Daoy (cell line): ENCODE measurements at regions not wholly inside any gene's neighbourhood (a gene's known extent, or its start where the extent isn't known, plus 50 kb on each side); places are given as distances from the start of the nearest gene placed in this dataset.
"Not testable (repeated sequence)": the region's sequence is repeated elsewhere in the genome, so short reads cannot be mapped to it uniquely, and the experiment has no call there.

Experiments
- DNase-seq: peaks from one replicate; pipeline ENCODE4 v3.0.0-alpha.2; 2015; ENCODE audit warnings: low read depth

- DNase-seq = no peak
These were observed 300.0 kb upstream of the SLC39A10 start for GRCh38 chr2:195356920-195357440.

- no peak for DNase-seq
These were observed 301.0 kb upstream of the SLC39A10 start for GRCh38 chr2:195356026-195356425.

DNA sequence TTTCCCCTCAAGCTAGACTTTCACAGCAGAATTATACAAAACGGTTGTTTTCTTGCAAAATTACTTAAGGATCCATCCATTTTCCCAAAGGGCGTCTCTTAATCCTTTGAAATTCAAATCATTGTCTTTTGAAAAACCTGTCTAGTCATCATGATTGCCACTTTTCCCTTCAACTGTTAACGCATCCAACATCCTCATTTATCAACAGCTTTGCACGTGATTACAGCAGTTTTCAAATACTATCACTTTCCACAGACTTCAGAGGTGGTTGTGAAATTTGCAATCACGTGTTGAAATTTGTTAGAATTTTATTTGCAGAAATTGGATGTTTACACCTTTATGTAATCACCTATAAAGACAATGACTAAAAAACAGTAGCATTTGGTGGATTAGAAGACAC is 304.4 kb upstream of the SLC39A10 start:
- DNase-seq = no peak

DNA sequence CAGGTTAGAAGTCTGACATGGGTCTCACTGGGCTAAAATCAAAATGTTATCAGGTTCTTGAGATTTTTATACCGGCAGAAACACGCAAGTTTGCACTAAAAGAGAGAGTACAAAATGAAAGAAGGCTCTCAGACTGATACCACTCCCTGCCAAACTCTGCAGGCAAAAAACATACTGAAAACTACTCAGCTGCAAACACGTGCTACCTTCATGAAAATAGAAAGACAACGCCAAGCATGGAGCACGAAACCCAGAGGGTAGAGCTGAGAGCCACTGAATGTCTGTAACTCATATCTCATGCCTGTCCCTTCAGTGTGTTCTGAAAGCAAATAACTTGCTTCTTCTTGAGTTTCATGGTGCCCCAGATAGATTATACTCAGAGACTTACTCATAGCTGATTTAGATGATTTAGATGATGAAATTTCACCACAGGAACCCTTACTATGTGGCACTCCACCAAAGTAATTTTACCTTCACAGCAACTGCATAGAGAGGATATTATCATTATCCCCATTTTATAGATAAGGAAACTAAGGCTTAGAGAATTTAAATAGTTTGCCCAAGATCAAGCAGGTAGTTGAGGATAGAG is 313.0 kb upstream of the SLC39A10 start:
- DNase-seq = peak; percentile 25

DNA sequence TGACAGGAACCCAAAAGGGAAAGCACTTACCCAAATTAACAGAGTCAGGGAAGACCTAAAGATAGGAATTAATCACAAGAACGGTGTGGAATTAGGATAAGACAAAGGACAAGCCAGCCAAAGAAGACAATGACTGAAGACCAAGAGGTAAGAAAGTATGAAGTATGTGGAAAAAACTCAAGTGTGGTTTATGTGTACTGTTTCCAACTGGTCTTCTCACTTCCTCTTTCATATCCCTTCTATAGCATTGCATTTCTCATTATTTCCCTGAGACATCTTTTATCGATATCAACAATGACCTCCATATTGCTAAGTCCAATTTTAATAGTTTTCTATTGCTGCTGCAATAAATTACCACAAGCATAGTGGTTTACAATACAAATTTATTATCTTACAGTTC is 313.5 kb upstream of the SLC39A10 start:
- DNase-seq = no peak

DNA sequence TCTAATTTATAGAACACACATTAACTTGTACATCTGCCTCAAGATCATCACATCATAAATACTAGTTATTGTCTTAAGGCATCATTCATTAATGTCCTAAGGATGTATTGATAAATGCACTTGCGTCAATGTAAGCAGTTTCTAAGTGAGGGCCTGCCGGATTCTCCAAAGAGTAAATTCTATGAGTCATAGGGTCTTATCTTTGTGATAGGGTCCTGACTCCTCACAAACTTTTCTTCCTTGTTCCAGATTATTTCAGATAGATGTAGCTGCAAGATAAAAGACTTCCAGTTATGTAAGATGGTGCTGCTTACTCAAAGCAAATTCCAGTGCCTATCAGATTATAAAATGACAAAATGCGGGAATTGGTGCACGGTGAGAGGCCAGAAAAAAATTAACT is 315.0 kb upstream of the SLC39A10 start:
- DNase-seq = no peak

DNA sequence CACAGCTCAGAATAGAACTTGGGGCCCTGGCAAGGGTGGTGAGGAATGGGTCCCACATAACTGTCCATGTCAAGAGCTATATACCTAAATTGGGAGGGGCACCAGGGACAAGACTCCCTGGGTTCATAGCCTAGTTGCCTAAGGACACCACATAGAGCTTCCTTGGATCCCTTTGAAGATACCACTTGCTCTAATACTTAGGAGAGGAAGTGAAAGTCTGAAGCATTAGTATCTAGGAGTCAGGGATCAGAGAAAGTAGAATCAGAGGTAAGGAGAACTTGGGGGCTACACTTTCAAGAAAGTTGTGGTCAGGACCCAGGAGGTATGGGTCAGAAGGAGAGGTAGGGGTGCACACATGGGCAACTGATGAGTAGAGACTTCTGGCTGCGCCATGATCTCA is 318.2 kb upstream of the SLC39A10 start:
- DNase-seq = no peak

DNA sequence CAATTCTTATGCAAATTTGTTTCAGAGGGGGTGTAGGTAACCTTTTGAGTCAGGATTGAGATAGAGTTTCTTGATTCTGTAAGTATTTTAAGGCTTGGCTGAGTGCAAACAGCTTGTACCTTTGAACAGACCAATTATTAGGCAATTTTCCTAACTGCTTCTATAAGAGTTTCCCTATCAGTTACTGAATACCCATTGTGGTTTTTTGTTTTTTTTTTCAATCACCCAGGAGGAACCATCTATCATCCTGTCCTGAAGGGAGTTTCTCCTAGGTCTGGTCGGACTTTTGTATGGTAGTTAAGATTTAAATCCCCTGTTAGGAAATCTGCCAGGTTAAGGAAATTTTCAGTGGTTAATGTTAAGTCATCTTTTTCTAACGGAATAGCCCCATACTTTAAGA is 319.4 kb upstream of the SLC39A10 start:
- DNase-seq = no peak

DNA sequence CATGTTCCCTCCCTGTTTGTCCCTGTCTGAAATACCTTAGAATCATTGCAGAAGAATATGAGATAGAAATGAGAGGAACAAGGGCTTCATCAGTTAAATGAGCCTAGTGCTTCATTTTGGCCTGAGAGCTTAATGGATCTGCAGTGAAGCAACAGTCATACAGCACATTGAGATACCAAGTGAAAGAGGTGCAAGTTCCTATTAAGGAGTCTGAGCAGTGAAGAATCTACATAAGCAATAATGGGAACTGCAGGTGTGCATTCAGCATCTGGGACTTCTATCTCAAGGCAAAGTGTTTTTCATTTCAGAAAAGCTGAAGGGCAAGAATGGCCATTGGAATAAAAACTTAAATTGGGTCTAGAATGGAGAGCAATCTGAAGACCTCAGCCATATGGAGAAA is 323.2 kb upstream of the SLC39A10 start:
- no peak for DNase-seq

- no peak for DNase-seq
These were observed 325.1 kb upstream of the SLC39A10 start for GRCh38 chr2:195331966-195332365.

DNA sequence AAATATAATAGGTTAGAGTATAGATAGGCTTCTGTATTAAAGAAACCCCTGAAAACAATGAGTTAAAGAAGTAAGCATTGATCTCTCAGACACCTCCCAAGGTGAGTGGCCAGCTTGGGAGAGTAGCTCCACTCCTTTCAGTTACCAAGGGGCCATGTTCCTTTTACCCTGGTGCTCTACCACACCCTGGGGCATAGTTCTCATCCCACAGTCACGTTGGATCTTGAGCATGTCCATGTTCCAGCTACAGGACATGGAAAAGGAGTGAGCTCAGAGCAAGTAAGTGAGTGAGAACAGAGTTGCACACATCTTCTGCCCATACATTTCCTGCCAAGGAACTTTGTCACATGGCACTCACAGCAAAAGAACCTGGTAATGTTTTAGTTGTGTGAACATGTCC is 325.9 kb upstream of the SLC39A10 start:
- DNase-seq = no peak

GRCh38 chr2:195330513-195330956 is 326.5 kb upstream of the SLC39A10 start:
- DNase-seq = no peak

DNA sequence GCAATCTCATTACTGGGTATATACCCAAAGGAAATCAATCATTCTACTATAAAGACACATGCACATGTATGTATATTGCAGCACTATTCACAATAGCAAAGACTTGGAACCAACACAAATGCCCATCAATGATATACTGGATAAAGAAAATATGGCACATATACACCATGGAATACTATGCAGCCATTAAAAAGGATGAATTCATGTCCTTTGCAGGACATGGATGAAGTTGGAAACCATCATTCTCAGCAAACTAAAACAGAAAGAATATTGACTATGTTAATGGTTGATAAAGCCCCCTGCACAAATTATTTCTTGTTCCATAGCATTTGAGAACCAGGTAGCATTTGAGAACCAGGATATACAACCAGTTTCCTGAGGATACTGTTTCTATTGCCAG is 327.2 kb upstream of the SLC39A10 start:
- not testable (repeated sequence) for DNase-seq

- no peak for DNase-seq
These were observed 330.5 kb upstream of the SLC39A10 start for GRCh38 chr2:195326537-195326936.

DNA sequence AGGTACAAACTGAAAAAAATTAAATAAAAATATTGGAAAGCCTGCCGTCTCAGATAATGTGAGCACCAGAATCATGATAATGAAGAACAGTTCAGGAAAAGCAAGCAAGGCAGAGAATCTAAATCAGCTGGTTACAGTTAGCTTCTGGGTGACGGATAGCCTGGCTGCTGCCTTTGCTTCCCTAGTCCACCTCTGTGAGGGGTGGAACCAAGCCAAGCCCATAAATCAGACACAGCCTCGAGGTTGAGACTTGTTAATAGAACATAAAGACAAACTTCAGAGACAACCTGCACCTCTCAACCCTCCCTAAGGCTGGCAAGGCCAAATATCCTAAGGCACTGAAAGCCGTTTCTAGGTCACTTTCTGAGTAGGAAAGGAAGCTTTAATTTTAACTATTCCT is 334.7 kb upstream of the SLC39A10 start:
- no peak for DNase-seq

DNA sequence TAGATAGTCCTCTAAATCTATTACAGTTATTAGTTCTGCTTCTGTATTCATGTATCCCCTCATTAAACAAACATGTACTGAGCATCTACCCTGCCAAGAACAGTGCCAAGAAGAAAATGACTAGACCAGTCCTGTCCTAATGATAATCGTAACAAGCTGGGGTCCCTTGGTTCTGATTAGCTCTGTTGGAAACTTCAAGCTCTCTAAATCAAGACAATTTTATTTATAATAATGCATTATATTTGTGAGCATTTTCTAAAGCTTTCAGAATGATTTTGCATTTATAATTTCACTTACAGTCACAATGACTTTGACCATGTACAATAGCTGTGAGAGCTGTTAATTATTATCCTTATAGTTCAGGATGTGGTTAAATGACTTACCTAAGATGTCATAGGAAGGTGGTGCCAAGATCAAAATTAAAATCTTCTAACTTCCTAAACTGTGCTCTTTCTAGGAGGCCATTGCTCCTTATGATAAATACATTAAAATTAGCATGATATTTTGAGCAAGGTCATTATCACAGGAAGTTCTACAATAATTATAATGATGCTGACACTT is 336.5 kb upstream of the SLC39A10 start:
- DNase-seq = no peak

DNA sequence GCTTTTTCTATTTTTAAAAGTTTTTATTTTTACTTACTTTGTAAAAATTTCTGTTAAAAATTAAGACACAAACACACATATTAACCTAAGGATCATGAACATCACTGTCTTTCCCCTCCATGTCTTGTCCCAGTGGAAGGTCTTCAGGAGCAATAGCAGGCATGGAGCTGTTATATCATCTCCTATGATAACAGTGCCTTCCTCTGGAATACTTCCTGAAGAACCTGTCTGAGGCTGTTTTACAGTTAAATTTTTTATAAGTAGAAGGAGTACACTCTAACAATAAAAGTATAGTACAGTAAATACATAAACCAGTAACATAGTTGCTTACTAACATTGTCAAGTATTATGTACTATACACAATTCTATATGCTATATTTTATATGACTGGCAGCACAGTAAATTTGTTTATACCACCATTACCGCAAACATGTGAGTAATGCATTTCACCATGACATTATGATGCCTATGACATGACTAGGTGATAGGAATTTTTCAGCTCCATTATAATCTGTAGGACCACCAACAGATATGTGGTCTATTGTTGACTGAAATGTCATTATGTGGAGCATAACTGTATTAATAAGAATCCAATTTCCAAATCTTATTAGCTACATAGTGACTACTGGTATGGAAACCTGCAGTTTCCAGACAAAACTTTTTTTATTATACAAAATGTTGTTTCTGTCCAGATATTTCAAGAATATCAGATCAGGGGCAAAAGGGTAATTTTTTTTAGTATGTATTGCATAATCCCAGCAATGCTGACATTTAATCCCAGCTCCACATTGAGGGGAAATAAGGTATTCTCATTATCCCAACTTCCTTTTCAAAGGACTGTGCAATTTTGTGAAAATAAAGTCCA is 337.2 kb upstream of the SLC39A10 start:
- DNase-seq = no peak

GRCh38 chr2:195319112-195319460 is 337.9 kb upstream of the SLC39A10 start:
- DNase-seq = peak; percentile 48

GRCh38 chr2:195318440-195319111 is 338.4 kb upstream of the SLC39A10 start:
- DNase-seq = peak; percentile 26

DNA sequence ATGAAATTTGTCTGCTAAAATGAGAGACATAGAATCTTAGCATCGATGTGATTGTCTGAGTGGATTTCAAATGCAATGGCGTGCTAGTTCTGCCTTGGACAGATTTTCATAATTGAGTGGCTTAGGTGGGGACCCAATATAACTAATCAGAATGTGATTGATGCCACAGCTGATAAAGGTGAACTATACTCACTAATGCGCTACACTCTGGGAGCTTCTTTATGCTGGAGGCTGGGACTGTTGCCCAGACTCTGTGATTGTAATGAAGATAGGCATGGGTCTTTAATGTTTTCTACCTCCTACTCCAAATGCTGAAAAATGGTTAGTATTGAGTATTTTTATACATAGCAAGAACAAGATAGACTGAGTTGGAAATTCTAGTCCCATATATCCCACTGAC is 339.5 kb upstream of the SLC39A10 start:
- DNase-seq = no peak

DNA sequence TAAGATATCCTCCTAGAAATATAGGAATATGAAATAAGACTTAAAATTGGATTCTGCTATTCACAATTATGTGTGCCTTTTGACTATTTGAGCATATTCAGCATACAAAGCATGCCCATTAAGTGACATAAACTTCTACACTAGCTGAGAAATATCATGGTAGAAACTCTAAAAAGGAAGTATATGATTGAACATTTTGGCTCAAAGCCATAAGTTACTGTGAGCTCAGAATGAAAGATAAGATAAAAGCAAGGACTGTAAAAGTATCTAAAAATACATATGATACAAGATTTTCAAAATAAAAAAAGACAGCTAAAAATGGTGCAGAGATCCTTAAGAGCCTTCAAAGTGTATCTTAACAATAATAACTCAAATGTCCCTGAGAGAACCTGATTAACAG is 340.5 kb upstream of the SLC39A10 start:
- DNase-seq = no peak

DNA sequence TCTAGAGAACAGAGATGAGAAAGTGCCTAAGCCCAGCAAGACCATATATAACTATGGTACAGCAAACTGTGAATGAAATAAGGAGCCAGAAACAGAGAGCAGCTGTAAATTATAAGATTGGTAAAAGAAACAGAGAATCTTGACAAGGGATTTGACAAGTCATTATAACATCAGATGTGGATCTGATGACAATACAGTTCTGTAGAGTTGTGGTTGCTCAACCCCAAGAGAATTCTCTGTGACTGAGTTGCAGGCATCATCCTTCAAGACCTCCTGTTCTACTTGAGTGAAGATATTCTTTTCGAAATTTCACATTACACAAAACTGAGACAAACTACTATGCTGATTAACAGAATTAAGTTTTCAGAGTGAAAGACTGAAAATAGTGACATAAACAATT is 343.1 kb upstream of the SLC39A10 start:
- no peak for DNase-seq
